CD14-positive monocyte (primary cell): ENCODE measurements at regions not wholly inside any gene's neighbourhood (a gene's known extent, or its start where the extent isn't known, plus 50 kb on each side); places are given as distances from the start of the nearest gene placed in this dataset.

Source experiments
- DNase-seq, 3 donors: peaks; one replicate each; pipeline ENCODE4 v3.0.0-alpha.2; 2011 to 2022
- H2AFZ ChIP-seq: 2 replicates; pipeline ENCODE4 v1.6.0; 2012; ENCODE audit warnings: mild to moderate bottlenecking, low read depth, low read length, inconsistent platforms; ENCODE audit not compliant: insufficient read depth, poor library complexity, severe bottlenecking
- H3K27ac ChIP-seq, 2 donors: 1 replicate in 1 of 2; 2 replicates in 1 of 2; pipeline ENCODE4 v1.5.1; 2012 to 2013; ENCODE audit warnings: low read length in 2 of 2, control low read depth in 1 of 2, inconsistent platforms in 1 of 2, low read depth in 1 of 2, mild to moderate bottlenecking in 1 of 2
- H3K27me3 ChIP-seq, 2 donors: one replicate each; pipeline versions ENCODE4 v1.6.0 to v1.6.1; 2011 to 2013; ENCODE audit warnings: low read length in 2 of 2; ENCODE audit not compliant: control insufficient read depth in 2 of 2, insufficient read depth in 2 of 2
- H3K36me3 ChIP-seq, 2 donors: replicated peaks in 1 of 2; 1 replicate in 1 of 2; 2 replicates in 1 of 2; pipeline versions ENCODE4 v1.5.1 to v1.6.1; 2012 to 2013; ENCODE audit warnings: low read length in 2 of 2, control low read depth in 1 of 2, inconsistent platforms in 1 of 2, mild to moderate bottlenecking in 1 of 2; ENCODE audit not compliant: insufficient read depth in 2 of 2, control insufficient read depth in 1 of 2
- H3K4me1 ChIP-seq, 2 donors: 1 replicate in 1 of 2; 2 replicates in 1 of 2; pipeline versions ENCODE4 v1.5.1 to v1.6.1; 2012 to 2013; ENCODE audit warnings: low read length in 2 of 2, control low read depth in 1 of 2, inconsistent platforms in 1 of 2, mild to moderate bottlenecking in 1 of 2, moderate library complexity in 1 of 2; ENCODE audit not compliant: insufficient read depth in 2 of 2, control insufficient read depth in 1 of 2
- H3K4me2 ChIP-seq: replicated peaks from 2 replicates; pipeline ENCODE3; 2012; ENCODE audit warnings: low read length, moderate library complexity, mild to moderate bottlenecking; ENCODE audit not compliant: poor library complexity, severe bottlenecking; ENCODE audit errors: extremely low read depth
- H3K4me3 ChIP-seq, 3 experiments: fragments of 200-600 bp in 1 of 3; sonication (generic) in 1 of 3; replicated peaks in 1 of 3; 1 replicate in 2 of 3; 2 replicates in 1 of 3; pipeline ENCODE4 v1.5.1; 2011 to 2013; ENCODE audit warnings: low read length in 3 of 3, mild to moderate bottlenecking in 3 of 3, control low read depth in 2 of 3, low read depth in 2 of 3, inconsistent platforms in 1 of 3, moderate library complexity in 1 of 3
- H3K79me2 ChIP-seq: 2 replicates; pipeline ENCODE4 v1.6.0; 2012; ENCODE audit warnings: mild to moderate bottlenecking, control low read depth, inconsistent platforms, low read length, moderate library complexity; ENCODE audit not compliant: insufficient read depth
- H3K9ac ChIP-seq: 2 replicates; pipeline ENCODE4 v1.6.0; 2017; ENCODE audit warnings: low read length, mild to moderate bottlenecking; ENCODE audit not compliant: insufficient read depth, poor library complexity, severe bottlenecking
- H3K9me3 ChIP-seq, 2 donors: replicated peaks in 1 of 2; 1 replicate in 1 of 2; 2 replicates in 1 of 2; pipeline versions ENCODE4 v1.5.1 to v1.6.1; 2012 to 2013; ENCODE audit warnings: low read length in 2 of 2, control low read depth in 1 of 2; ENCODE audit not compliant: control insufficient read depth in 1 of 2, insufficient read depth in 1 of 2
- H4K20me1 ChIP-seq: 2 replicates; pipeline ENCODE4 v1.6.0; 2012; ENCODE audit warnings: mild to moderate bottlenecking, low read length, control low read depth, moderate library complexity; ENCODE audit not compliant: insufficient read depth
- H3K27ac Mint-ChIP-seq, 7 donors: one replicate each; pipeline ENCODE4 v1.8.0; 2020; ENCODE audit warnings: mild to moderate bottlenecking in 7 of 7, mixed read lengths in 7 of 7, moderate library complexity in 6 of 7, inconsistent platforms in 2 of 7
- H3K27me3 Mint-ChIP-seq, 3 donors: one replicate each; pipeline ENCODE4 v1.8.0; 2021 to 2022; ENCODE audit warnings: low read depth in 3 of 3, mild to moderate bottlenecking in 3 of 3, mixed read lengths in 3 of 3, moderate library complexity in 3 of 3, inconsistent platforms in 1 of 3
- H3K36me3 Mint-ChIP-seq, 2 donors: one replicate each; pipeline ENCODE4 v1.8.0; 2020; ENCODE audit warnings: mixed read lengths in 2 of 2, inconsistent platforms in 1 of 2, mild to moderate bottlenecking in 1 of 2
- H3K4me1 Mint-ChIP-seq: one replicate; pipeline ENCODE4 v1.8.0; 2020; ENCODE audit warnings: mild to moderate bottlenecking, mixed read lengths
- H3K4me3 Mint-ChIP-seq, 2 donors: one replicate each; pipeline ENCODE4 v1.8.0; 2020; ENCODE audit warnings: mild to moderate bottlenecking in 2 of 2, mixed read lengths in 2 of 2, moderate library complexity in 1 of 2
- H3K9me3 Mint-ChIP-seq, 7 donors: one replicate each; pipeline ENCODE4 v1.8.0; 2020 to 2022; ENCODE audit warnings: mixed read lengths in 7 of 7, mild to moderate bottlenecking in 6 of 7, moderate library complexity in 6 of 7, inconsistent platforms in 2 of 7
- WGBS: methylation state at CpG from one replicate; pipeline ENCODE4 v1.1.5; 2013; ENCODE audit warnings: missing lambda C conversion rate; ENCODE audit not compliant: insufficient coverage; 5-methylcytosine and 5-hydroxymethylcytosine counted together
- intact Hi-C, 2 donors: fragments of 100-400 bp; cut with micrococcal nuclease; formaldehyde crosslinking; loops; one replicate each; pipeline versions ENCODE4 v1.15.0 to v1.15.1; 2023
- TF ChIP-seq, protein P1 (sequence below): fragments of 200-600 bp; IDR thresholded peaks from one replicate; pipeline ENCODE4 v1.8.0; 2022; ENCODE audit warnings: antibody characterized with exemption, mild to moderate bottlenecking

DNA sequence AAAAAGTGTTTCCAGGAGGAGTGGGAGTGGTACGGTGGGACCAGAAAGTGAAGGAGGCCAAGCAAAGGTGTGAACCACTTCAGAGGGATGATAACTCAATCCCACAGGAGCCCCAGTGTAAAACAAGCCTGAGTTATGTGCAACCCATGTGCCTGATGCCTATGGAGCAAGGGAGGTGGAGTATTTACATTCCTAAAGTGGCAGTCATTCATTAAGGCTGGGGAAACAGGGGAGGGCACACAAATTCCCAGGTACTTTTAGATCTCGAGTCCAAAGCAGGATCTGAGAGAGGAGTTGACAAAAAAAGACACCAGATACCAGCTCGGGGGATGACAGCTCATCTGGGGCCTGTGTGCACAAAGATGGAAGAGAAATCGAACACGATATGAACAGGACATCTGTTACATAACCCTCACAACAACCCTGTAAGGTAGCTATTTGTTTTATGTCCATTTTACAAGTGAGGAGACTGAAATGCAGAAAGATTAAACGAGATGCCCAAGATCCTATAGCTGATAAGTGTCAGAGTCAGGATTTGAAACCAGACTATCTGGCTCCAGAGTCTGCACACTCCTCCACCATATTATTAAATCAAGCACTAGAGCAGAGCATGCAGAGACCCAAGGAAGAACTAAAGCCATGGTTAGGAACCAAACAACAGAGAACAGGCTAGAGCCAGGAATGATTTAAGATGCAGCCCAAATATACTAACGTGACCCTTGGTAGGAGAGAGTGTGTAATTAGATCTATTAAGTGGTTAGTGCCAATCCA is 91.9 kb upstream of the MAPK10 start:
- H3K36me3 Mint-ChIP-seq: no peaks in the 10 kb centered on the region
- H4K20me1 ChIP-seq: no peaks in the 10 kb centered on the region
- no peak overlapping the region for H3K4me2 ChIP-seq
- no peak overlapping the region for H3K4me3 ChIP-seq
- DNase-seq: no peak
- WGBS: 93% methylated on average over 2 of the region's 7 CpGs
- H3K27ac Mint-ChIP-seq: no peak overlapping the region
- no peak overlapping the region for H3K4me3 Mint-ChIP-seq
- H3K4me1 ChIP-seq: no peaks in the 10 kb centered on the region
- no peak overlapping the region for H3K27ac ChIP-seq
- no peak overlapping the region for H3K9ac ChIP-seq
- H3K36me3 ChIP-seq: no peaks in the 10 kb centered on the region
- no peaks in the 10 kb centered on the region for H3K79me2 ChIP-seq
- intact Hi-C loops: no loop called here
- H3K9me3 ChIP-seq: no peaks in the 10 kb centered on the region
- peaks cover 4% of the 10 kb centered on the region for H3K4me1 Mint-ChIP-seq
- no peaks in the 10 kb centered on the region for H3K27me3 Mint-ChIP-seq
- no peaks in the 10 kb centered on the region for H3K27me3 ChIP-seq
- no peaks in the 10 kb centered on the region for H3K9me3 Mint-ChIP-seq
- no peak overlapping the region for H2AFZ ChIP-seq
- TF ChIP-seq, protein P1, sequence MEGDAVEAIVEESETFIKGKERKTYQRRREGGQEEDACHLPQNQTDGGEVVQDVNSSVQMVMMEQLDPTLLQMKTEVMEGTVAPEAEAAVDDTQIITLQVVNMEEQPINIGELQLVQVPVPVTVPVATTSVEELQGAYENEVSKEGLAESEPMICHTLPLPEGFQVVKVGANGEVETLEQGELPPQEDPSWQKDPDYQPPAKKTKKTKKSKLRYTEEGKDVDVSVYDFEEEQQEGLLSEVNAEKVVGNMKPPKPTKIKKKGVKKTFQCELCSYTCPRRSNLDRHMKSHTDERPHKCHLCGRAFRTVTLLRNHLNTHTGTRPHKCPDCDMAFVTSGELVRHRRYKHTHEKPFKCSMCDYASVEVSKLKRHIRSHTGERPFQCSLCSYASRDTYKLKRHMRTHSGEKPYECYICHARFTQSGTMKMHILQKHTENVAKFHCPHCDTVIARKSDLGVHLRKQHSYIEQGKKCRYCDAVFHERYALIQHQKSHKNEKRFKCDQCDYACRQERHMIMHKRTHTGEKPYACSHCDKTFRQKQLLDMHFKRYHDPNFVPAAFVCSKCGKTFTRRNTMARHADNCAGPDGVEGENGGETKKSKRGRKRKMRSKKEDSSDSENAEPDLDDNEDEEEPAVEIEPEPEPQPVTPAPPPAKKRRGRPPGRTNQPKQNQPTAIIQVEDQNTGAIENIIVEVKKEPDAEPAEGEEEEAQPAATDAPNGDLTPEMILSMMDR: no peak

DNA sequence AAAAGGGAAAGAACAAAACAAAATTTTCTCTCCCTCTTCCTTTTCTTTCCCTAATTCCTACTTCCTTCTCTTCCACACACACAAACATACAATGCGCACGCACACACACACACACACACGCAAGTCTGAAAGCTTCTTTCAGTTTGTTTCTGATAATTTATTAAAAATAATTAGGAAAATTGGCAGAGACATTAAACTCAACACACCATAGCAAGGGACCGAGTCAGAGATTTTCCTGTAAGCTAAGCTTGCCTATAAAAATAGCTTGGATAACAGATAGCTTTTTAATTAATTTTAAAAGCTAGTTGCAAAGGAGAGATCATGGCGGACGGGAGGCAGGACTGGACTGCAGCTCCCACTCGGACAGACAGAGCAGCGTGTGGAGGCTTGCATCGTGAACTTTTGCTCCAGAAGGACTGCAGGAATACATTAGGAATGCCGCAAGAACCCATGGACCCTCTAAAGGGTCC is 92.6 kb upstream of the MAPK10 start:
- H3K9ac ChIP-seq: no peak overlapping the region
- Mint-ChIP-seq H3K4me1 (peaks cover 4% of the 10 kb centered on the region), H3K27ac (no peak overlapping the region), H3K27me3 (no peaks in the 10 kb centered on the region), H3K4me3 (no peak overlapping the region), H3K9me3 (peaks cover 0 to 1% (median 0%) of the 10 kb centered on the region in 7 donors), H3K36me3 (no peaks in the 10 kb centered on the region)
- TF ChIP-seq, protein P1: no peak
- H3K4me2 ChIP-seq: no peak overlapping the region
- no peaks in the 10 kb centered on the region for H3K27me3 ChIP-seq
- no peak overlapping the region for H3K27ac ChIP-seq
- no peaks in the 10 kb centered on the region for H3K4me1 ChIP-seq
- DNase-seq: no peak
- intact Hi-C loops: no loop called here
- H2AFZ ChIP-seq: no peak overlapping the region
- no peak overlapping the region for H3K4me3 ChIP-seq
- H4K20me1 ChIP-seq: no peaks in the 10 kb centered on the region
- no peaks in the 10 kb centered on the region for H3K9me3 ChIP-seq
- no peaks in the 10 kb centered on the region for H3K36me3 ChIP-seq
- 100% methylated on average over 5 of the region's 10 CpGs for WGBS
- H3K79me2 ChIP-seq: no peaks in the 10 kb centered on the region
